A549 (cell line): ENCODE measurements at regions not wholly inside any gene's neighbourhood (a gene's known extent, or its start where the extent isn't known, plus 50 kb on each side); places are given as distances from the start of the nearest gene placed in this dataset.

Source experiments
- ATAC-seq, 2 experiments: fragments of 200-7000 bp in 1 of 2; fragments of >200 bp in 1 of 2; cut with Nextera tagmentation in 1 of 2; cut with Tn5 transposase in 1 of 2; 3 replicates each; pipeline versions ENCODE4 v1.8.0 to v1.9.1; 2018 to 2020; ENCODE audit warnings: mild to moderate bottlenecking in 1 of 2, moderate library complexity in 1 of 2
- CTCF ChIA-PET: fragments of 300-600 bp; sonication (Branson Sonifier 250); formaldehyde crosslinking; extraction: SDS; loops from one replicate; lab custom pipeline; 2021; ENCODE audit warnings: antibody characterized with exemption, inconsistent platforms; lab: Yijun Ruan, JAX
- POLR2A ChIA-PET: fragments of 350-600 bp; formaldehyde crosslinking; extraction: SDS; loops from one replicate; lab custom pipeline; 2021; ENCODE audit warnings: antibody characterized with exemption, inconsistent platforms; lab: Yijun Ruan, JAX
- DNase-seq, 2 experiments: peaks; one replicate each; pipeline versions ENCODE4 v3.0.0 to v3.0.0-alpha.2; 2011 to 2016; ENCODE audit warnings: low read depth in 1 of 2, low spot score in 1 of 2
- FAIRE-seq: peaks from 2 replicates; lab custom pipeline; 2011; peaks lifted over from hg19 to GRCh38; lab: Jason Lieb, UNC
- H3K27ac ChIP-seq, 2 experiments: fragments of >200 bp; sonication (Bioruptor Twin); formaldehyde crosslinking; 3 replicates each; pipeline ENCODE4 v1.5.1; 2016 to 2017
- H3K4me1 ChIP-seq: fragments of >200 bp; sonication (Bioruptor Twin); formaldehyde crosslinking; 3 replicates; pipeline ENCODE4 v1.6.1; 2016
- H3K4me2 ChIP-seq: fragments of >200 bp; sonication (Bioruptor Twin); formaldehyde crosslinking; 3 replicates; pipeline ENCODE4 v1.6.1; 2016
- H3K4me3 ChIP-seq: fragments of >200 bp; sonication (Bioruptor Twin); formaldehyde crosslinking; 3 replicates; pipeline ENCODE4 v1.5.1; 2016
- H3K9me3 ChIP-seq: fragments of >200 bp; sonication (Bioruptor Twin); formaldehyde crosslinking; 3 replicates; pipeline ENCODE4 v1.6.1; 2016
- CBX2 ChIP-seq: fragments of 200-600 bp; sonication (generic); IDR thresholded peaks from 2 replicates; pipeline ENCODE4 v1.6.1; 2016; ENCODE audit warnings: low read depth, mild to moderate bottlenecking, borderline replicate concordance
- CEBPB ChIP-seq, 2 experiments: fragments of >200 bp in 1 of 2; sonication (Bioruptor Twin) in 1 of 2; formaldehyde crosslinking in 1 of 2; IDR thresholded peaks; 2 replicates each; pipeline ENCODE4 v1.6.1; 2012 to 2016
- CHD4 ChIP-seq: fragments of 200-600 bp; sonication (generic); IDR thresholded peaks from 2 replicates; pipeline ENCODE4 v1.6.1; 2016; ENCODE audit warnings: antibody characterized with exemption, mild to moderate bottlenecking, borderline replicate concordance
- EHF ChIP-seq: fragments of 250-450 bp; sonication (Bioruptor Pico); IDR thresholded peaks from 2 replicates; pipeline ENCODE4 v1.5.0; 2020; ENCODE audit warnings: mild to moderate bottlenecking
- EHMT2 ChIP-seq: fragments of 200-600 bp; sonication (generic); IDR thresholded peaks from 2 replicates; pipeline ENCODE4 v1.6.1; 2016; ENCODE audit warnings: antibody characterized with exemption, low read depth, mild to moderate bottlenecking, moderate library complexity
- EP300 ChIP-seq, 2 experiments: fragments of >200 bp; sonication (Bioruptor Twin); formaldehyde crosslinking; IDR thresholded peaks; 2 replicates in 1 of 2; 3 replicates in 1 of 2; pipeline ENCODE4 v1.6.1; 2016 to 2017
- ESRRA ChIP-seq: fragments of 150-350 bp; IDR thresholded peaks from 2 replicates; pipeline ENCODE4 v1.6.1; 2014; ENCODE audit warnings: mild to moderate bottlenecking, low read length, borderline replicate concordance
- FOSB ChIP-seq: fragments of 250-450 bp; sonication (Bioruptor Pico); IDR thresholded peaks from 2 replicates; pipeline ENCODE4 v1.5.0; 2020; ENCODE audit warnings: mild to moderate bottlenecking, moderate library complexity
- FOSL2 ChIP-seq, 2 experiments: fragments of 450-650 bp in 1 of 2; fragments of >200 bp in 1 of 2; sonication (Bioruptor Twin) in 1 of 2; formaldehyde crosslinking; IDR thresholded peaks; 2 replicates each; pipeline versions ENCODE4 v1.5.0 to v1.6.1; 2016 to 2020; ENCODE audit warnings: mild to moderate bottlenecking in 1 of 2, moderate library complexity in 1 of 2
- FOXS1 ChIP-seq: fragments of 250-450 bp; sonication (Bioruptor Pico); IDR thresholded peaks from 2 replicates; pipeline ENCODE4 v1.5.0; 2020; ENCODE audit warnings: mild to moderate bottlenecking, moderate library complexity
- GATA3 ChIP-seq: IDR thresholded peaks from 2 replicates; pipeline ENCODE4 v1.6.1; 2012; ENCODE audit warnings: borderline replicate concordance
- HEYL ChIP-seq: fragments of 250-450 bp; sonication (Bioruptor Pico); IDR thresholded peaks from 2 replicates; pipeline ENCODE4 v1.8.0; 2021; ENCODE audit warnings: mild to moderate bottlenecking, moderate library complexity
- HOXB5 ChIP-seq: fragments of 250-450 bp; sonication (Bioruptor Pico); IDR thresholded peaks from 2 replicates; pipeline ENCODE4 v1.5.0; 2020; ENCODE audit warnings: mild to moderate bottlenecking, moderate library complexity
- JUN ChIP-seq, 2 experiments: fragments of >200 bp; sonication (Bioruptor Twin); formaldehyde crosslinking; IDR thresholded peaks; 2 replicates in 1 of 2; 3 replicates in 1 of 2; pipeline ENCODE4 v1.6.1; 2016 to 2017
- JUNB ChIP-seq: fragments of >200 bp; sonication (Bioruptor Twin); formaldehyde crosslinking; IDR thresholded peaks from 2 replicates; pipeline ENCODE4 v1.6.1; 2016
- KDM1A ChIP-seq: fragments of 200-600 bp; sonication (generic); IDR thresholded peaks from 2 replicates; pipeline ENCODE4 v1.6.1; 2016; ENCODE audit warnings: low read depth, mild to moderate bottlenecking
- KDM5A ChIP-seq: fragments of 200-600 bp; sonication (generic); IDR thresholded peaks from 2 replicates; pipeline ENCODE4 v1.6.1; 2016; ENCODE audit warnings: antibody characterized with exemption, mild to moderate bottlenecking
- MAFK ChIP-seq: fragments of 450-650 bp; IDR thresholded peaks from 2 replicates; pipeline ENCODE4 v1.6.1; 2014; ENCODE audit not compliant: partially characterized antibody
- MAZ ChIP-seq: fragments of 150-350 bp; IDR thresholded peaks from 2 replicates; pipeline ENCODE4 v1.6.1; 2014; ENCODE audit warnings: antibody characterized with exemption, low read depth, low read length, borderline replicate concordance
- MYC ChIP-seq: IDR thresholded peaks from 2 replicates; pipeline ENCODE4 v1.6.1; 2012; ENCODE audit warnings: mild to moderate bottlenecking, inconsistent platforms, low read length, improper control_type of control experiment, borderline replicate concordance
- POLR2A ChIP-seq: IDR thresholded peaks from 2 replicates; pipeline ENCODE4 v1.6.1; 2012; ENCODE audit warnings: mild to moderate bottlenecking, low read length
- RAD21 ChIP-seq, 2 experiments: fragments of >200 bp in 1 of 2; sonication (Bioruptor Twin) in 1 of 2; formaldehyde crosslinking in 1 of 2; IDR thresholded peaks in 1 of 2; conservative IDR thresholded peaks in 1 of 2; 2 replicates in 1 of 2; 3 replicates in 1 of 2; pipeline ENCODE4 v1.6.1; 2012 to 2018; ENCODE audit warnings: inconsistent platforms in 1 of 2
- RFX5 ChIP-seq: fragments of 450-650 bp; IDR thresholded peaks from 2 replicates; pipeline ENCODE4 v1.7.1; 2014; ENCODE audit warnings: antibody characterized with exemption, mild to moderate bottlenecking, moderate library complexity
- SMC3 ChIP-seq: fragments of >200 bp; sonication (Bioruptor Twin); formaldehyde crosslinking; IDR thresholded peaks from 3 replicates; pipeline ENCODE4 v1.6.1; 2018; ENCODE audit warnings: inconsistent platforms
- TP53 ChIP-seq: fragments of 250-450 bp; sonication (Bioruptor Pico); IDR thresholded peaks from 2 replicates; pipeline ENCODE4 v1.5.0; 2021; ENCODE audit warnings: mild to moderate bottlenecking, moderate library complexity
- ZSCAN20 ChIP-seq: fragments of 250-450 bp; sonication (Bioruptor Pico); IDR thresholded peaks from 2 replicates; pipeline ENCODE4 v1.8.0; 2022; ENCODE audit warnings: mild to moderate bottlenecking, moderate library complexity
- WGBS: methylation state at CpG from one replicate; pipeline ENCODE4 v1.1.6; 2017; ENCODE audit errors: missing lambda C conversion rate; 5-methylcytosine and 5-hydroxymethylcytosine counted together
- TF ChIP-seq, protein P1 (sequence below): fragments of 450-650 bp; IDR thresholded peaks from 2 replicates; pipeline ENCODE4 v1.6.1; 2014; ENCODE audit warnings: antibody characterized with exemption
- TF ChIP-seq, protein P2 (sequence below): fragments of 200-600 bp; sonication (generic); IDR thresholded peaks from 2 replicates; pipeline ENCODE4 v1.6.1; 2016; ENCODE audit warnings: antibody characterized with exemption, mild to moderate bottlenecking, moderate library complexity
- TF ChIP-seq, protein P3 (sequence below): fragments of >200 bp; sonication (Bioruptor Twin); formaldehyde crosslinking; IDR thresholded peaks from 2 replicates; pipeline ENCODE4 v1.6.1; 2016
- TF ChIP-seq, protein P4 (sequence below): fragments of >200 bp; sonication (Bioruptor Twin); formaldehyde crosslinking; IDR thresholded peaks from 3 replicates; pipeline ENCODE4 v1.6.1; 2016

DNA sequence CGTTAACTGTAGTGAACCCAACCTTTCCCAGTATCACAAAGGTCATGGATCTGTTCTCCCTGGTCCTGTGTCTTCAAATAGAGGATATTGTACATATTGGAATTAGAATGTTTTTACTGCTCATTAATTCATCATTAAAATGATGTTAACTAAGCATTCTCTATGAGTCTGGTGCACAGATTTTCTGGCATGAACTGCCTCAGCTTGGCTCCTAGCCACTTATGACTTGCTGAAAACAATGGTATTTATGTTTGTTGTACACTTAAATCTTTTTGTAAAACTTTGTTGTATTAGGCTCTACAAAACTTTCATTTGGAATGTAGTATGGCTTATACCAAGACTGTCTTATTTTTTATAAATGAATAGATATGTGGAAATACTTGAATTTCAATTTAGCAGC is 329.4 kb downstream of the TFEC start:
- Histone ChIP-seq H3K4me1 (no peaks in the 10 kb centered on the region), H3K4me2 (no peak overlapping the region), H3K27ac (no peak overlapping the region), H3K9me3 (no peaks in the 10 kb centered on the region), H3K4me3 (no peak overlapping the region)
- WGBS = 46% methylated on average over 1 of the region's 1 CpG
- FAIRE-seq (no peak), DNase-seq (no peak), ATAC-seq (no peak)
- TF ChIP-seq, protein P1, sequence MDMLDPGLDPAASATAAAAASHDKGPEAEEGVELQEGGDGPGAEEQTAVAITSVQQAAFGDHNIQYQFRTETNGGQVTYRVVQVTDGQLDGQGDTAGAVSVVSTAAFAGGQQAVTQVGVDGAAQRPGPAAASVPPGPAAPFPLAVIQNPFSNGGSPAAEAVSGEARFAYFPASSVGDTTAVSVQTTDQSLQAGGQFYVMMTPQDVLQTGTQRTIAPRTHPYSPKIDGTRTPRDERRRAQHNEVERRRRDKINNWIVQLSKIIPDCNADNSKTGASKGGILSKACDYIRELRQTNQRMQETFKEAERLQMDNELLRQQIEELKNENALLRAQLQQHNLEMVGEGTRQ = no peak
- TF ChIP-seq ESRRA = no peak
- TF ChIP-seq, protein P2, sequence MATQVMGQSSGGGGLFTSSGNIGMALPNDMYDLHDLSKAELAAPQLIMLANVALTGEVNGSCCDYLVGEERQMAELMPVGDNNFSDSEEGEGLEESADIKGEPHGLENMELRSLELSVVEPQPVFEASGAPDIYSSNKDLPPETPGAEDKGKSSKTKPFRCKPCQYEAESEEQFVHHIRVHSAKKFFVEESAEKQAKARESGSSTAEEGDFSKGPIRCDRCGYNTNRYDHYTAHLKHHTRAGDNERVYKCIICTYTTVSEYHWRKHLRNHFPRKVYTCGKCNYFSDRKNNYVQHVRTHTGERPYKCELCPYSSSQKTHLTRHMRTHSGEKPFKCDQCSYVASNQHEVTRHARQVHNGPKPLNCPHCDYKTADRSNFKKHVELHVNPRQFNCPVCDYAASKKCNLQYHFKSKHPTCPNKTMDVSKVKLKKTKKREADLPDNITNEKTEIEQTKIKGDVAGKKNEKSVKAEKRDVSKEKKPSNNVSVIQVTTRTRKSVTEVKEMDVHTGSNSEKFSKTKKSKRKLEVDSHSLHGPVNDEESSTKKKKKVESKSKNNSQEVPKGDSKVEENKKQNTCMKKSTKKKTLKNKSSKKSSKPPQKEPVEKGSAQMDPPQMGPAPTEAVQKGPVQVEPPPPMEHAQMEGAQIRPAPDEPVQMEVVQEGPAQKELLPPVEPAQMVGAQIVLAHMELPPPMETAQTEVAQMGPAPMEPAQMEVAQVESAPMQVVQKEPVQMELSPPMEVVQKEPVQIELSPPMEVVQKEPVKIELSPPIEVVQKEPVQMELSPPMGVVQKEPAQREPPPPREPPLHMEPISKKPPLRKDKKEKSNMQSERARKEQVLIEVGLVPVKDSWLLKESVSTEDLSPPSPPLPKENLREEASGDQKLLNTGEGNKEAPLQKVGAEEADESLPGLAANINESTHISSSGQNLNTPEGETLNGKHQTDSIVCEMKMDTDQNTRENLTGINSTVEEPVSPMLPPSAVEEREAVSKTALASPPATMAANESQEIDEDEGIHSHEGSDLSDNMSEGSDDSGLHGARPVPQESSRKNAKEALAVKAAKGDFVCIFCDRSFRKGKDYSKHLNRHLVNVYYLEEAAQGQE = no peak
- TF ChIP-seq GATA3 = no peak
- no peak for TF ChIP-seq KDM5A
- TF ChIP-seq EP300 (IDR thresholded peaks at IDR 0.05) = no peak
- no peak for TF ChIP-seq MAFK
- TF ChIP-seq JUN (IDR thresholded peaks at IDR 0.05) = no peak
- no peak for TF ChIP-seq RFX5
- no peak for TF ChIP-seq JUNB
- no peak for TF ChIP-seq POLR2A
- TF ChIP-seq RAD21 (conservative IDR thresholded peaks at IDR 0.05 in 1 of 2, IDR thresholded peaks at IDR 0.05 in 1 of 2) = no peak
- TF ChIP-seq, protein P3, sequence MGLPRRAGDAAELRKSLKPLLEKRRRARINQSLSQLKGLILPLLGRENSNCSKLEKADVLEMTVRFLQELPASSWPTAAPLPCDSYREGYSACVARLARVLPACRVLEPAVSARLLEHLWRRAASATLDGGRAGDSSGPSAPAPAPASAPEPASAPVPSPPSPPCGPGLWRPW = no peak
- no peak for TF ChIP-seq HOXB5 (CRISPR knock-in tag)
- no peak for TF ChIP-seq MAZ
- TF ChIP-seq FOXS1 (CRISPR knock-in tag) = no peak
- TF ChIP-seq EHMT2 = no peak
- no peak for TF ChIP-seq FOSL2 (IDR thresholded peaks at IDR 0.05)
- TF ChIP-seq FOSL2 (CRISPR knock-in tag; IDR thresholded peaks at IDR 0.05) = no peak
- CTCF ChIA-PET = no interaction called here
- POLR2A ChIA-PET = no interaction called here

DNA sequence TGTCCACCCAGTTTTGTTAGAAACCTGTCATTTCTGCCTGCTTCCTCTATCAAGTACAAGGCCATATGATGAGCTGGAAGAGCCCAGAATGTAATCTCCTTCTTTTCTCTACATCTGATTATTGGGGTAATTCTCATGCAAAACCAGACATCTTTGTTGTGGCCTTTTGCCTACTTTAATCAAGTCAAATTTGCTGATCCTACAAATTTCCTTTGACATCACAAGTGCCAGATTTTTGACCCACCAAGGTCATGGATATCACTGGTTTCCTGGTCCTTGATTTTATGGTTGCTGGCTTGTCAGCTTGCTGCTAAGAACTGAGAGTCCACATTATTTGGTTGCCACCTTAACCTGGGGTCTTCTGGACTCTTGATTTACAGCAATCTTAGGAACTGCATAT is 336.1 kb downstream of the TFEC start:
- TF ChIP-seq EHF (CRISPR knock-in tag) = no peak
- no peak for TF ChIP-seq FOSB
- TF ChIP-seq KDM1A = no peak
- TF ChIP-seq EP300 (IDR thresholded peaks at IDR 0.05) = no peak
- TF ChIP-seq MAFK = peak; percentile 90
- no peak for TF ChIP-seq RFX5
- no peak overlapping the region for H3K27ac ChIP-seq
- POLR2A ChIA-PET = no interaction called here
- no peaks in the 10 kb centered on the region for H3K4me1 ChIP-seq
- ATAC-seq (no peak), DNase-seq (no peak), FAIRE-seq (no peak)
- no peak overlapping the region for H3K4me3 ChIP-seq
- CTCF ChIA-PET = interaction anchor here (0.6 kb wide), 1 partner anchor 391 kb away, joined by 3 read pairs; no protein-coding TSS in a partner anchor
- no peaks in the 10 kb centered on the region for H3K9me3 ChIP-seq
- H3K4me2 ChIP-seq = no peak overlapping the region

DNA sequence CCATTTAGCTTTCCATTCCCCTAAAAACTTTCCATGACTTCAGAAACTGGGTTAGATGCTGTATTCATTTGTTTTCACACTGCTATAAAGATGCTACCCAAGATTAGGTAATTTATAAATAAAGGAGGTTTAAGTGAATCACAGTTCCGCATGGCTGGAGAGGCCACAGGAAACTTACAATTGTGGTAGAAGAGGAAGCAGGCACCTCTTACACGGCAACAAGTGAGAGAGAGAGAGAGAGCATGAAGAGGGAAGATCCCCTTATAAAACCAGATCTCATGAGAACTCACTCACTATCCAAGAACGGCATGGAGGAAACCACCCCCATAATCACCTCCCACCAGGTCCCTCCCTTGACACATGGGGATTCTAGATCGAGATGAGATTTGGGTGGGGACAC is 336.8 kb downstream of the TFEC start:
- Histone ChIP-seq H3K27ac (no peak overlapping the region), H3K4me1 (no peaks in the 10 kb centered on the region), H3K4me2 (no peak overlapping the region), H3K9me3 (no peaks in the 10 kb centered on the region)
- WGBS = 33% methylated on average over 4 of the region's 4 CpGs
- FAIRE-seq = no peak
- ChIA-PET CTCF (no interaction called here), POLR2A (no interaction called here)
- TF ChIP-seq KDM1A (no peak), EP300 (IDR thresholded peaks at IDR 0.05) (no peak), SMC3 (no peak), FOSL2 (IDR thresholded peaks at IDR 0.05) (no peak), FOSL2 (CRISPR knock-in tag; IDR thresholded peaks at IDR 0.05) (no peak), FOSB (no peak), RFX5 (no peak), MYC (no peak), EHF (CRISPR knock-in tag) (no peak), TP53 (no peak), CEBPB (IDR thresholded peaks at IDR 0.05) (no peak), CBX2 (no peak), ZSCAN20 (CRISPR knock-in tag) (no peak), HEYL (no peak), CHD4 (no peak)
- TF ChIP-seq, protein P4, sequence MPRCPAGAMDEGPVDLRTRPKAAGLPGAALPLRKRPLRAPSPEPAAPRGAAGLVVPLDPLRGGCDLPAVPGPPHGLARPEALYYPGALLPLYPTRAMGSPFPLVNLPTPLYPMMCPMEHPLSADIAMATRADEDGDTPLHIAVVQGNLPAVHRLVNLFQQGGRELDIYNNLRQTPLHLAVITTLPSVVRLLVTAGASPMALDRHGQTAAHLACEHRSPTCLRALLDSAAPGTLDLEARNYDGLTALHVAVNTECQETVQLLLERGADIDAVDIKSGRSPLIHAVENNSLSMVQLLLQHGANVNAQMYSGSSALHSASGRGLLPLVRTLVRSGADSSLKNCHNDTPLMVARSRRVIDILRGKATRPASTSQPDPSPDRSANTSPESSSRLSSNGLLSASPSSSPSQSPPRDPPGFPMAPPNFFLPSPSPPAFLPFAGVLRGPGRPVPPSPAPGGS = no peak
- TF ChIP-seq, all 56 proteins: peak for 0
- no peak overlapping the region for H3K4me3 ChIP-seq
- no peak for ATAC-seq
- DNase-seq = no peak
